Gastroesophageal sphincter (tissue), 2 donors: ENCODE measurements at regions not wholly inside any gene's neighbourhood (a gene's known extent, or its start where the extent isn't known, plus 50 kb on each side); places are given as distances from the start of the nearest gene placed in this dataset.

Source experiments
- POLR2A ChIP-seq, 2 donors: fragments of 450-650 bp; IDR thresholded peaks; one replicate each; pipeline ENCODE4 v1.6.1; 2017; ENCODE audit warnings: antibody characterized with exemption in 2 of 2, mild to moderate bottlenecking in 2 of 2, moderate library complexity in 1 of 2
- POLR2AphosphoS5 ChIP-seq: sonication (generic); formaldehyde crosslinking; IDR thresholded peaks from one replicate; pipeline ENCODE4 v1.6.1; 2017; ENCODE audit warnings: antibody characterized with exemption

GRCh38 chr16:85215478-85216118, 103.3 kb upstream of the CIBAR2 start:
- TF ChIP-seq POLR2A (IDR thresholded peaks at IDR 0.05) (no peak), POLR2AphosphoS5 (no peak)
